Stimulated activated naive B cell treated with anti-CD40 and anti-IgM and Interleukin-4, amounts not matched to agents 10 μg/mL and 1 μg/mL and 100 μg/mL, for 72 hours (primary cell): ENCODE measurements at regions not wholly inside any gene's neighbourhood (a gene's known extent, or its start where the extent isn't known, plus 50 kb on each side); places are given as distances from the start of the nearest gene placed in this dataset.

Source experiments
- ATAC-seq, 2 donors: fragments of 150-1000 bp; cut with Tn5 transposase; replicated peaks; 2 replicates each; pipeline ENCODE4 v1.10.0; 2021; ENCODE audit warnings: moderate library complexity in 1 of 2
- DNase-seq: peaks from one replicate; pipeline ENCODE4 v3.0.0; 2021
- H3K27ac Mint-ChIP-seq: one replicate; pipeline ENCODE4 v1.8.0; 2022; ENCODE audit warnings: mild to moderate bottlenecking, mixed read lengths
- H3K27me3 Mint-ChIP-seq, 2 donors: one replicate each; pipeline ENCODE4 v1.8.0; 2022; ENCODE audit warnings: mixed read lengths in 2 of 2
- H3K36me3 Mint-ChIP-seq, 2 donors: one replicate each; pipeline ENCODE4 v1.8.0; 2022; ENCODE audit warnings: mixed read lengths in 2 of 2, mild to moderate bottlenecking in 1 of 2
- H3K4me1 Mint-ChIP-seq, 2 donors: one replicate each; pipeline ENCODE4 v1.8.0; 2022; ENCODE audit warnings: mixed read lengths in 2 of 2, mild to moderate bottlenecking in 1 of 2
- H3K4me3 Mint-ChIP-seq, 2 donors: one replicate each; pipeline ENCODE4 v1.8.0; 2022; ENCODE audit warnings: mild to moderate bottlenecking in 2 of 2, mixed read lengths in 2 of 2, moderate library complexity in 1 of 2
- H3K9me3 Mint-ChIP-seq, 2 donors: one replicate each; pipeline ENCODE4 v1.8.0; 2022; ENCODE audit warnings: mixed read lengths in 2 of 2, mild to moderate bottlenecking in 1 of 2

DNA sequence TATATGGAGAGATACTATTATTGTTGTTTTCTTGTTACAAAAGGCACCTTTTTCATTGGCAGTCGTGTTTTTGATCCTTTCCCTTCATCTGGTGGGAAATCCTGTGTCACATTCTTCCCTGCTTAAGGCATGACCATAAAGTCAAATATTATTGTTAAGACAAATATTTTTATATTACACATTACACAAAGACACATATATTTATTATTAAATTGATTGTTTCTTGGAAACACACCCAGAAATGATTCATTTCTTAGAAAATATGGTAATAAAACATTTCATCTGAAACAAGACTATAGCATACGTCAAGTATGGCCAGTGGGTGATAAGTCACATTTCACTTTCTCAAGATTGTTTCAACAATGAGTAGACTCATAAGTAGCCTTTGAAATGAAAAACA lies 77.3 kb downstream of the KCTD12 start:
- DNase-seq, result no peak

DNA sequence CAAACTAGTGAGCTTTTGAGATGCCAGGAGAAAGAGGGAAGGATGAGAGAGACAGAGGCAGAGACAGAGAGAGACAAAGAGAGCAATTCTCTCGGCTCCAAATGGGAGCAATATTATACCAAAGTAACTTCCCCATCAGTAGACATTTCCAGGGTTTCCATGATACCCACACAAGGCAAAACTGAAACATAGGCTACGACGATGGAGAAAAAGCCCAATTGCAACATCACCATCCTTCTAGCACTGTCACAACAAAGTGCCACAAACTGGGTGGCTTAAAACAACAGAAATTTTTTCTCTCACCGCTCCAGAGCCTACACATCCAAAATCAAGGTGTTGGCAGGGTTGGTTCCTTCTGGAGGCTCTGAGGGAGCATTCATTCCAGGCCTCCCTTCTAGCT lies 81.4 kb downstream of the KCTD12 start:
- H3K9me3 Mint-ChIP-seq, result peaks cover 9 to 15% of the 10 kb centered on the region in 2 donors
- ATAC-seq (no peak), DNase-seq (no peak)
- no peak overlapping the region for H3K4me3 Mint-ChIP-seq
- H3K27me3 Mint-ChIP-seq, result peaks cover 0 to 8% of the 10 kb centered on the region in 2 donors
- no peaks in the 10 kb centered on the region for H3K4me1 Mint-ChIP-seq
- no peaks in the 10 kb centered on the region for H3K36me3 Mint-ChIP-seq
- no peak overlapping the region for H3K27ac Mint-ChIP-seq

More for the DNA sequence above, 77.3 kb downstream of the KCTD12 start:
- ATAC-seq, result no peak
- H3K4me1 Mint-ChIP-seq, result no peaks in the 10 kb centered on the region
- H3K4me3 Mint-ChIP-seq, result no peak overlapping the region
- no peaks in the 10 kb centered on the region for H3K36me3 Mint-ChIP-seq
- peaks cover 0 to 8% of the 10 kb centered on the region in 2 donors for H3K27me3 Mint-ChIP-seq
- peaks cover 7 to 14% of the 10 kb centered on the region in 2 donors for H3K9me3 Mint-ChIP-seq
- H3K27ac Mint-ChIP-seq, result no peak overlapping the region

DNA sequence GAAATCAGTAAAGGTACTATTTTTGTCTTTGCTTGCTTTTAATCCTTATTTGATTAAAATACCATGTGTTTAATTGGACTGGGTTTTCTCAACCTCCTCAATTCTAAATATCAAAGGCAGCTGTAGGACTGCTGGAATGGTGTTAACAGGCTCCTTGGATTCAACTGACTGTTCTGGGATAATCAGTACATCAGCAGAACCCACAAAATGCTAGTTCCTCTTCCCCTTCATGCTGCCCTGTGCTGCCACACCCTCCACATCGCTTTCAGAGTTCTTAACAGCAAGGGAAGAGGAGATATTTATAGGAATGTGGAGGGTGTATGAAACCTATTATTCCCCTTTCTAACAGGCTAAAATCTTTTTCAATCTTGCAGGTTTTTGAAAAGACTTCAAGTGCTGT lies 82.4 kb downstream of the KCTD12 start:
- DNase-seq, result no peak

DNA sequence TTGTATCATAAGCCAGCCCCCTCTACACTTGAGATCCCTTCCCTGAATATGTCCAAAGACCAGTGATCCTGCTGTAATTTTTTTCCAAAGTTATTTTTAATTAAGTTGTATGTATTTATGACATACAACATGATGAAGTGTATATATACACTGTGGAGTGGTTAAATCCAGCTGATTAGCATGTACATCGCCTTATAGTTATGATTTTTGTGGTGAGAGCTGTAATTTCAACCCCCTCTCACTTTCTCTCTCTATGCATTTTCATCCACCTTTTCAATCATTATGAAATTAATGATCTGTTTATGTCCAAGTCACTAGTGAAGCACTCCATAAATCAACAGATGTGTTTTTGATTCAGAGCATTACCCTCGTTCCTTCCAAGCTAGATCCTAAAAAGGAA lies 85.3 kb downstream of the KCTD12 start:
- H3K4me3 Mint-ChIP-seq, result no peak overlapping the region
- no peak overlapping the region for H3K27ac Mint-ChIP-seq
- DNase-seq, result no peak
- peaks cover 7% of the 10 kb centered on the region in 2 donors for H3K9me3 Mint-ChIP-seq
- H3K4me1 Mint-ChIP-seq, result no peaks in the 10 kb centered on the region
- no peaks in the 10 kb centered on the region for H3K36me3 Mint-ChIP-seq
- ATAC-seq, result no peak
- H3K27me3 Mint-ChIP-seq, result no peaks in the 10 kb centered on the region

More for the DNA sequence above, 82.4 kb downstream of the KCTD12 start:
- ATAC-seq, result no peak
- H3K4me3 Mint-ChIP-seq, result no peak overlapping the region
- no peaks in the 10 kb centered on the region for H3K4me1 Mint-ChIP-seq
- no peaks in the 10 kb centered on the region for H3K36me3 Mint-ChIP-seq
- H3K27me3 Mint-ChIP-seq, result peaks cover 0 to 8% of the 10 kb centered on the region in 2 donors
- H3K27ac Mint-ChIP-seq, result no peak overlapping the region
- H3K9me3 Mint-ChIP-seq, result peaks cover 7 to 14% of the 10 kb centered on the region in 2 donors

DNA sequence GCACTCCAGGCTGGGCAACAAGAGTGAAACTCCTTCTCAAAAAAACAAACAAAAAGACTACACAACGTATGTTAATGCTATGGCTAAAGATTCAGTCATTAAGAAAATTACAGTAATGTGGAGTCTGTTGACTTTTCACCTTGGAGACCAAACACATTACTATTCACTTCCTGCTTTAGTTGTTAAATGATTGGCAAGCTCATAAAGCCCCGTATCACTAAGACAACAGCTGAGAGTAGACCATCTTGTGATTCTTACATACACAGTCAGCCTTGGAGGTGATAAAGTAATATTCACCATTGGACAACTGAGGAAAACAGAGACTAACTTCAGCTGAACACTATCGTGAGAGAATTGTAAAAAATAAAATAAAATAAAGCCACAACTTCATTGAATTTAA lies 86.5 kb downstream of the KCTD12 start:
- DNase-seq, result no peak
- Mint-ChIP-seq H3K4me1 (no peaks in the 10 kb centered on the region), H3K4me3 (no peak overlapping the region), H3K9me3 (peaks cover 7% of the 10 kb centered on the region in 2 donors), H3K27ac (no peak overlapping the region), H3K27me3 (no peaks in the 10 kb centered on the region), H3K36me3 (no peaks in the 10 kb centered on the region)
- peak; percentile 21 to 45 for ATAC-seq

DNA sequence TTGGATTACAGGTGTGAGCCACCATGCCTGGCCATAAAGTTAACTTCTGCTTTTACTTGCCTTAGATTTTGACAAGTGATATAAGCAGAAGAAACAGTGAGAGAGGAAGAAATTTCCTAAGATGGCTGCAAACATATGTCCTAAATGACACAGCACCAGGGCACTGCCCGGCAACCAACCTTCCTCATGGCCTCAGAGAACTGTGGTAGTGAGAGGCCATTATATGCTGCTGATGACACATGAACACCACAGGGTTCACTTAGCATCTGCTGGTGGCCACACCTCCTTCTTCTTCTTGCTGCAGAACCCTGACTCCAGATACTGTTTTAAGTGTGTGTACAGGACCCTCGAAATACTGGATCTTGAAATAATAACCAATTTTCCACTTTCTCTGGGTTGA lies 88.2 kb downstream of the KCTD12 start:
- no peak overlapping the region for H3K27ac Mint-ChIP-seq
- no peak overlapping the region for H3K4me3 Mint-ChIP-seq
- H3K4me1 Mint-ChIP-seq, result no peaks in the 10 kb centered on the region
- H3K27me3 Mint-ChIP-seq, result no peaks in the 10 kb centered on the region
- ATAC-seq, result peak; percentile 20 to 49
- H3K9me3 Mint-ChIP-seq, result peaks cover 7% of the 10 kb centered on the region in 2 donors
- H3K36me3 Mint-ChIP-seq, result no peaks in the 10 kb centered on the region
- DNase-seq, result no peak

DNA sequence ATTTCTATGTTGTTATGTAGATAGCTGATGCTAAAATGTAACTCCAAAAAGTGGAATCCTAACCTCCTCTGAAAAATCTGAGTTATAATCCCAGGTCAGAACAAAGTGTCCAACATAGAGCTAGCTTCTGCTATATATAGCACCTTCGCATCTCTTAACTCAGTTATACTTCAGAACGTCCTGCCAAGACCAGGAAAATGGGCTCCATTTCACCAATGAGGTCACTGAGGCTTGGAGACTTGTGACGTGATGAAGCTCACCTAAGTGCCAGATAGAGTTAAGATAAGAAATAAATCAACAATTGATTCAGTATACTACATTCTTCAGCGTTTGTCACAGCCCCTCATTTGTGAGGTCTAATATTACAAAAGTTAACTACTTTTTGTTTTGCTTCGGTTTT lies 88.8 kb downstream of the KCTD12 start:
- H3K4me1 Mint-ChIP-seq, result no peaks in the 10 kb centered on the region
- no peak overlapping the region for H3K4me3 Mint-ChIP-seq
- DNase-seq (no peak), ATAC-seq (no peak)
- no peaks in the 10 kb centered on the region for H3K27me3 Mint-ChIP-seq
- no peak overlapping the region for H3K27ac Mint-ChIP-seq
- no peaks in the 10 kb centered on the region for H3K36me3 Mint-ChIP-seq
- peaks cover 5% of the 10 kb centered on the region in 2 donors for H3K9me3 Mint-ChIP-seq

DNA sequence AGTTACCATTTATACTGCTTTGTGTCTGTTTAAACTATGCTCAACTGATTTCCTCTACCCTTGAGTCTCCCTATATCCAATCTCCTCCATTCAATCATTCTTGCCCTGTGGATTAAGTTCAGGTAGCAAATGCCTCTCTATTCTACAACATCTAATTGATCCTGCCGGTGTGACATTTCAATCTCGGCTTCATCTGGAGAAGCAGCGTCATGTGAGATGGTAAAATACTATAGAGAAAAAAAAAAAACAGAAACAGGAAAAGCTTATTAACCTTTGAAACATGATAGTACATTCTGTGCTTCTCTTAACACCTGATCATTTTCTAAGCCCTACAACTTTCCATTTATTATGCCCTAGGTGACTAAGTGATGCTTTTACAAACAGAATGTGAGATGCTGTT lies 89.4 kb downstream of the KCTD12 start:
- H3K27ac Mint-ChIP-seq, result no peak overlapping the region
- no peak overlapping the region for H3K4me3 Mint-ChIP-seq
- H3K4me1 Mint-ChIP-seq, result no peaks in the 10 kb centered on the region
- no peaks in the 10 kb centered on the region for H3K27me3 Mint-ChIP-seq
- H3K9me3 Mint-ChIP-seq, result no peaks in the 10 kb centered on the region
- no peaks in the 10 kb centered on the region for H3K36me3 Mint-ChIP-seq
- DNase-seq (no peak), ATAC-seq (no peak)

DNA sequence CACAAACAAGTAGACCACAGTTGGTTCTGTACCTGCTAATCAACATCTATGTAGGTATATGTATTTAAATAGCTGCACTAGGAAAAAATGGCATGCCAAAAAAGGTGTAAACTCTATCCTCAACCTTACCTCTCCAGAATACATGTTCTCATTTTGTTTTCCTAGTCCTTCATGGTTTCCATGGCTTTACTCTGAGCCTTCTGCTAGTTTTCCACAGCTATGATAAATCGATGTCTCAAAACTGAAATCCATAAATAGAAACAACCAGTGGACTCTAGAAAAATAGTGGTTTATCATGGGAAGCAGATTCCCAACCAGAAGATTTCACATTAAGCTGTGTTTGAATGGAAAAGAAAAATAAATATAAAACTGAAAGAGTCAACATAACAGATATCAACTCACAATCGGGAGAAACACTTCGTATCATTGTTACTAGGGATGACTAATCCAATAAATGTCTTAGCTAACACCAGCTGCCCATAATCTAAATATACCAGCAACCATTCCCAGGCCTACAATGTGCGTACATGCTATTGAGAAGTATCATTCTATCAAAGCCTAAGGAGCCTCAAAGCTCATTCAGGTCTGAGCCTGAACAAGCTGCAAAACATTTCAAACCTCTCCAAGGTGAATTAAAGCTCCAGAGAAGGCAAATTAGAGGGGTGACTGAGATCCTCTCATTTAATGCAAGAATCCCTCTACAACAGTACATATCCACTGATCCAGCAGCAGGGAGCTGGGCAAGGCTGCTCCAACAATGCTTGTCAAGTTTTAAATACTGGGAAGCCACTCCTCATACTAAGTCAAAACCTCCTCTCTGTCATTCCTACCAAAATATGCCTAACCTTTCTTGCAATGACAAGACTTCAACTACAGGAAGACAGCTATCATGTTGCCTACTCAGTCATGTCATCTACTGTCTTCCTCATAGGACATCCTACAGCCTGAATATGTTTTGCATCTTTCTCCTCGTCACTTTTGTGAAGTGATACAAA lies 90.2 kb downstream of the KCTD12 start:
- no peaks in the 10 kb centered on the region for H3K36me3 Mint-ChIP-seq
- H3K27me3 Mint-ChIP-seq, result no peaks in the 10 kb centered on the region
- H3K9me3 Mint-ChIP-seq, result no peaks in the 10 kb centered on the region
- DNase-seq, result no peak
- no peak for ATAC-seq
- H3K4me3 Mint-ChIP-seq, result no peak overlapping the region
- H3K27ac Mint-ChIP-seq, result no peak overlapping the region
- no peaks in the 10 kb centered on the region for H3K4me1 Mint-ChIP-seq

DNA sequence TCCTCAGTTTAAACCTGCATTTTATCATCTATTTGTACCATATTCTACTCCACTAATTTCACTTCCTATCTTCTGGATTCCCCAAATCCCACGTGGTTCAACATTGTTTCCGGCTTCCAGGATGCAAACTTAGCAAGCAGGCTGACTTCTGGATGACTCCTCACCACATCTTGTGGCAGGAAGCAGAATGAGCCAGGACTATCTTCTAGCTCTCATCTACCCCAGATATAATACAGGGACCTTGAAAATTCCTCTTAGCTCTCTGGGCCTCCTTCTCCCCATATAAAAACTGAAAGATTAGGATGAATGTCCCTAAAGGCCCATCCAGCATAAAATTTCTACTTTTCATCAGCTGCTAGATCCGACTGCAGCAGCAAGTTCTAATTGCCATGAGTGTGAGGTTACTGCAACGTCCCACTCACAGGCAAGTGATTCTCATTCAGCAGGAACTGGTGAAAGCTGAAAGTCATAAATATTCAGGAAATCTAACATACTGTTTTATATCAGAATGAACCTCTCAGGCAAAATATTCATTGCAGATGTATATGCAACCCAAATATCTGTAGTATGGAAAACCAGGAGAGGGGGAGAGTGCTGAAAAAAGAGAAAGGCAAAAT lies 93.4 kb downstream of the KCTD12 start:
- no peaks in the 10 kb centered on the region for H3K9me3 Mint-ChIP-seq
- H3K36me3 Mint-ChIP-seq, result no peaks in the 10 kb centered on the region
- H3K27ac Mint-ChIP-seq, result no peak overlapping the region
- no peaks in the 10 kb centered on the region for H3K27me3 Mint-ChIP-seq
- no peak overlapping the region for H3K4me3 Mint-ChIP-seq
- DNase-seq (no peak), ATAC-seq (no peak)
- no peaks in the 10 kb centered on the region for H3K4me1 Mint-ChIP-seq

DNA sequence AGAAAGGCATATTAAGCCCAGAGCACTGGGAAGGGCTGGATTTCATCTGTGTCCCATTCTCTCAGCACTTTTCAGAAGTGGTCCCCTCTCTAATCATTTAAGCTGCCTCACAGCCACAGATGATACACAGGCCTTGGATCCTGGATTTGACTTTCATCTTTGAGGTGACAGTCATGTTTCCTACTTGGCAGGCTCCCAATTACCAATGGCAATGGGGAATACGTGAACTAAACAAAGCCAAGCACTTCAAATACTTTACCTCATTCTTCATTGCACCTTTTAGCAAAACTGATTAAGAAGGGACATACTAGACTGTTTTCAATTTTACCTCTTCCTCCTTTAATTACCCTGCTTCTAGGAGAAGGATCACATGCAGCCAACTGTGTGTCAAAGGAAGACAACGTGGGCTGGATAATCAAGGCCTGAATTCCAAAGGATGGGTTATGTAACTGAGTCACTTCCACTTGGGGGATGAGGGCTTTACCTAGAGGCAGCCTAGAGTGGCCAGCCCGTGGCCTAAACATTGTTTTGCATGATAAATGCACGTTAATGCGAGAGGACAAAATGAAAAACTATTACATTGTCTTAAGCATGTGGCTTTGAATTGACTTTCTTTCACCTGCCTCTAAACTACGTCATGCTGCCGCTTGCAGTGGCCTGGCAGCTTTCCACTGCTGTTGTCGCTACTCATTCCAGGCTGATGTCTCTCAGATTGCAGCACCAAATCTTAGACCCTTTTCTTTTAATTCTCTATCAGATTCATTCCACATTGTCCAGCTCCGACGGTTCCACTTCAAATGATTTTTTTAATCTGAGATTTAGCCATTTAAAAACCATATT lies 95.0 kb downstream of the KCTD12 start:
- Mint-ChIP-seq H3K27ac (peak overlapping the region; percentile 42), H3K9me3 (no peaks in the 10 kb centered on the region), H3K4me3 (no peak overlapping the region), H3K27me3 (no peaks in the 10 kb centered on the region), H3K36me3 (no peaks in the 10 kb centered on the region), H3K4me1 (no peaks in the 10 kb centered on the region)
- no peak for ATAC-seq
- no peak for DNase-seq

DNA sequence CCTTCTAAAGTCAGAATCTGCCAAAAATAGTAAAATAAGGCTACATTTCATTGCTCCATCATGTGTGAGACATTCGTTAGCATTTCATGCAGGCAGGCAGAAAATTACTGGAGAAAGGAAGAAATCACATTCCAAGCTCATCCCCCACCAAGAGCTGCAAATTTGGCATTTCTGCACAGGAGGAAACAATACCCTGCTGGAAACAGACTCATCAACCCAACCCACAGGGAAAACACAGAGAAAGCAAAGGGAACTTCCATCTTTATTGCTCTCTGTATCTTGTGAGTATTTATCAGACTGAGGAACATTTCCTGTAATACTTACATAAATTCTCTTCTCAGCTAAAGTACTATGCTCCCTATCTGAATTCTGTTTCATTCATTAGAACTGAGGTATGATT lies 95.7 kb downstream of the KCTD12 start:
- Mint-ChIP-seq H3K9me3 (peaks cover 0 to 3% of the 10 kb centered on the region in 2 donors), H3K4me1 (no peaks in the 10 kb centered on the region), H3K27me3 (no peaks in the 10 kb centered on the region), H3K36me3 (no peaks in the 10 kb centered on the region), H3K4me3 (no peak overlapping the region), H3K27ac (peak overlapping the region; percentile 42)
- DNase-seq, result no peak
- ATAC-seq, result no peak

DNA sequence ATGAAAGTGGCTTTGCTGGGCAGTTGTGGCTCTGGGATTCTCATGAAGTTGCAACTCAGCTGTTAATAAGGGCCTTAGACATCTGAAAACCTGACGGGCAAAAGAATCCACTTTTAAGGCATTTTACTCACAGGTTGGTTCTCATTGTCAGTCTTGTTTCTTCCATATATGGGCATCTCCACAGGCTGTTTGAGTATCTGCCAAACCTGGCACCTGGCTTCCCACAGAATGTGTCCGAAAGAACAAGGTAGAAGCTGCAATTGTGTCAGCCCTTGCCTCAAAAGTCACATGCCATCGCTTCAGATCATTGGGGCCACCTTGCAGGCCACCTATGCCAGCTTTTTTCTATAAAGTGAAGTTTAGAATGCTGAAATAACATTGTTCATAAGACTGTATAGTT lies 102.4 kb downstream of the KCTD12 start:
- Mint-ChIP-seq H3K4me3 (no peak overlapping the region), H3K9me3 (peaks cover 0 to 4% of the 10 kb centered on the region in 2 donors), H3K36me3 (no peaks in the 10 kb centered on the region), H3K27ac (no peak overlapping the region), H3K4me1 (no peaks in the 10 kb centered on the region), H3K27me3 (peaks cover 0 to 5% of the 10 kb centered on the region in 2 donors)
- ATAC-seq (no peak), DNase-seq (no peak)

DNA sequence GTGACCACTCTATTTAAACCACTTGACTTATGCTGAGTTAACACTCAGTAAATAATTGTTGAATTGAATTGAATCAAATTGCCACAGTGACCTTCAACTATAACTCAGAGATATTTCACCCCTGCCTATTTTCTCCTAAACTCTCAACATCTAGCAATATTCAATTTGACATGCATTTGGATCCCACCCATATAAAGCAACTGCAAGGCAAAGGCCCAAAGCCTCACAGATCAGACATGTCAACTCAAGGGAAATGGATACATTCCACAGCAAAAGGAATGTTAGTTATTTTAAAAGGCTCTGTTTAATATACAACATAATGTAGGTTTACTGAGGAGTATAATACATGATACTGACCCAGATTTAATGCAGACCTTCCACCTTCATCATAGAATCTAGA lies 107.4 kb downstream of the KCTD12 start:
- H3K9me3 Mint-ChIP-seq, result no peaks in the 10 kb centered on the region

More for the DNA sequence above, 107.4 kb downstream of the KCTD12 start:
- DNase-seq, result no peak
- Mint-ChIP-seq H3K27ac (no peak overlapping the region), H3K4me1 (no peaks in the 10 kb centered on the region), H3K36me3 (no peaks in the 10 kb centered on the region), H3K27me3 (no peaks in the 10 kb centered on the region), H3K4me3 (no peak overlapping the region)
- no peak for ATAC-seq
